Sigmoid colon (tissue), 6 donors: ENCODE measurements at regions not wholly inside any gene's neighbourhood (a gene's known extent, or its start where the extent isn't known, plus 50 kb on each side); places are given as distances from the start of the nearest gene placed in this dataset.

Experiments used
- DNase-seq: peaks from one replicate; pipeline ENCODE4 v3.0.0-alpha.2; 2019
- H3K27ac ChIP-seq, 4 donors: fragments of 200-600 bp; sonication (generic); one replicate each; pipeline ENCODE4 v1.5.1; 2016 to 2019; ENCODE audit warnings: mild to moderate bottlenecking in 1 of 4
- H3K27me3 ChIP-seq, 3 donors: fragments of 200-600 bp; sonication (generic); one replicate each; pipeline ENCODE4 v1.5.1; 2019; ENCODE audit warnings: mild to moderate bottlenecking in 1 of 3
- H3K36me3 ChIP-seq, 4 donors: fragments of 200-600 bp; sonication (generic); one replicate each; pipeline ENCODE4 v1.5.1; 2016 to 2019
- H3K4me1 ChIP-seq, 4 donors: fragments of 200-600 bp; sonication (generic); one replicate each; pipeline ENCODE4 v1.5.1; 2017 to 2019
- H3K4me3 ChIP-seq, 4 donors: fragments of 200-600 bp; sonication (generic); one replicate each; pipeline ENCODE4 v1.5.1; 2017 to 2019; ENCODE audit warnings: mild to moderate bottlenecking in 2 of 4, moderate library complexity in 1 of 4
- H3K9me3 ChIP-seq, 4 donors: fragments of 200-600 bp in 3 of 4; sonication (generic) in 3 of 4; one replicate each; pipeline versions ENCODE4 v1.5.1 to v1.6.1; 2013 to 2019
- CTCF ChIP-seq, 4 experiments: fragments of 450-650 bp in 3 of 4; fragments of 200-600 bp in 1 of 4; IDR thresholded peaks; one replicate each; pipeline ENCODE4 v1.5.1; 2016 to 2019; ENCODE audit warnings: antibody characterized with exemption in 4 of 4, mild to moderate bottlenecking in 3 of 4, moderate library complexity in 2 of 4
- EP300 ChIP-seq, 4 donors: sonication (generic); formaldehyde crosslinking; IDR thresholded peaks; one replicate each; pipeline ENCODE4 v1.6.1; 2017; ENCODE audit warnings: antibody characterized with exemption in 4 of 4
- POLR2A ChIP-seq, 2 donors: fragments of 450-650 bp; IDR thresholded peaks; one replicate each; pipeline ENCODE4 v1.6.1; 2016; ENCODE audit warnings: antibody characterized with exemption in 2 of 2, mild to moderate bottlenecking in 2 of 2, moderate library complexity in 2 of 2
- POLR2AphosphoS5 ChIP-seq, 4 donors: sonication (generic); formaldehyde crosslinking; IDR thresholded peaks; one replicate each; pipeline ENCODE4 v1.6.1; 2017; ENCODE audit warnings: antibody characterized with exemption in 4 of 4
- WGBS, 2 donors: extraction: QIAGEN DNeasy Blood & Tissue Kit; methylation state at CpG; one replicate each; pipeline ENCODE4 v1.1.7; 2013; 5-methylcytosine and 5-hydroxymethylcytosine counted together
- intact Hi-C: fragments of 100-400 bp; cut with DNase I; formaldehyde crosslinking; loops from one replicate; pipeline ENCODE4 v1.15.1; 2023
- donor health status: healthy with polysubstance abuse.
- donor health status: healthy.

- H3K4me3 ChIP-seq = no peak overlapping the region
- 87 to 88% methylated on average over 2 of the region's 2 CpGs for WGBS, 2 donors
- peaks cover 0 to 4% (median 0%) of the 10 kb centered on the region in 4 donors for H3K9me3 ChIP-seq
- H3K27me3 ChIP-seq = no peaks in the 10 kb centered on the region
- intact Hi-C loops = no loop called here
- no peaks in the 10 kb centered on the region for H3K4me1 ChIP-seq
- no peak for DNase-seq
- TF ChIP-seq EP300 (IDR thresholded peaks at IDR 0.05) = no peak
- TF ChIP-seq POLR2A (IDR thresholded peaks at IDR 0.05) = no peak
- TF ChIP-seq POLR2AphosphoS5 (IDR thresholded peaks at IDR 0.05) = no peak
- no peak for TF ChIP-seq CTCF (IDR thresholded peaks at IDR 0.05)
- H3K27ac ChIP-seq = no peak overlapping the region
- H3K36me3 ChIP-seq = no peaks in the 10 kb centered on the region
Measured at GRCh38 chr3:170784406-170784805, 85.6 kb downstream of the RPL22L1 start.

- H3K4me3 ChIP-seq = no peak overlapping the region
- H3K9me3 ChIP-seq = no peaks in the 10 kb centered on the region
- H3K4me1 ChIP-seq = no peaks in the 10 kb centered on the region
- TF ChIP-seq EP300 (IDR thresholded peaks at IDR 0.05) (no peak), POLR2A (IDR thresholded peaks at IDR 0.05) (no peak)
- no peak for DNase-seq
- no peaks in the 10 kb centered on the region for H3K36me3 ChIP-seq
- H3K27me3 ChIP-seq = no peaks in the 10 kb centered on the region
- intact Hi-C loops = no loop called here
- no peak overlapping the region for H3K27ac ChIP-seq
Measured at GRCh38 chr3:170780955-170781354, 89.0 kb downstream of the RPL22L1 start.

GRCh38 chr3:170780471-170780870 is 89.5 kb downstream of the RPL22L1 start:
- H3K9me3 ChIP-seq = no peaks in the 10 kb centered on the region
- no peak for DNase-seq
- H3K36me3 ChIP-seq = no peaks in the 10 kb centered on the region
- intact Hi-C loops = no loop called here
- no peaks in the 10 kb centered on the region for H3K4me1 ChIP-seq
- no peak overlapping the region for H3K4me3 ChIP-seq
- 42 to 53% methylated on average over 1 of the region's 1 CpG for WGBS, 2 donors
- TF ChIP-seq CTCF (IDR thresholded peaks at IDR 0.05) (no peak), EP300 (IDR thresholded peaks at IDR 0.05) (no peak), POLR2AphosphoS5 (IDR thresholded peaks at IDR 0.05) (no peak), POLR2A (IDR thresholded peaks at IDR 0.05) (no peak)
- H3K27ac ChIP-seq = no peak overlapping the region
- no peaks in the 10 kb centered on the region for H3K27me3 ChIP-seq

- no peaks in the 10 kb centered on the region for H3K27me3 ChIP-seq
- no peaks in the 10 kb centered on the region for H3K9me3 ChIP-seq
- no peak overlapping the region for H3K27ac ChIP-seq
- no peak overlapping the region for H3K4me3 ChIP-seq
- H3K4me1 ChIP-seq = no peaks in the 10 kb centered on the region
- WGBS, 2 donors = 84 to 90% methylated on average over 6 of the region's 6 CpGs
- no peak for DNase-seq
- TF ChIP-seq POLR2AphosphoS5 (IDR thresholded peaks at IDR 0.05) = no peak
- H3K36me3 ChIP-seq = no peaks in the 10 kb centered on the region
- intact Hi-C loops = no loop called here
Measured at GRCh38 chr3:170778240-170779217, 91.5 kb downstream of the RPL22L1 start.

- intact Hi-C loops = no loop called here
- Histone ChIP-seq H3K27ac (no peak overlapping the region), H3K27me3 (no peaks in the 10 kb centered on the region), H3K4me1 (no peaks in the 10 kb centered on the region), H3K9me3 (no peaks in the 10 kb centered on the region), H3K4me3 (no peak overlapping the region), H3K36me3 (no peaks in the 10 kb centered on the region)
- DNase-seq = no peak
- TF ChIP-seq EP300 (IDR thresholded peaks at IDR 0.05) = no peak
- no peak for TF ChIP-seq CTCF (IDR thresholded peaks at IDR 0.05)
- TF ChIP-seq POLR2AphosphoS5 (IDR thresholded peaks at IDR 0.05) = no peak
- no peak for TF ChIP-seq POLR2A (IDR thresholded peaks at IDR 0.05)
Measured at GRCh38 chr3:170777564-170777926, 92.5 kb downstream of the RPL22L1 start.
